ENCODE measurements at regions not wholly inside any gene's neighbourhood (a gene's known extent, or its start where the extent isn't known, plus 50 kb on each side); places are given as distances from the start of the nearest gene placed in this dataset.

- no peak for DNase-seq
Observed at GRCh38 chr10:71048971-71049615, 160.7 kb upstream of the PCBD1 start.

- DNase-seq: no peak
Observed at GRCh38 chr10:71049994-71050393, 161.6 kb upstream of the PCBD1 start.

- DNase-seq: no peak
Observed at GRCh38 chr10:71052076-71052660, 160.2 kb upstream of the UNC5B start.

GRCh38 chr10:71052708-71053107 is 159.7 kb upstream of the UNC5B start:
- no peak for DNase-seq

GRCh38 chr10:71053169-71053895 is 159.0 kb upstream of the UNC5B start:
- no peak for DNase-seq

GRCh38 chr10:71058308-71058707 is 154.1 kb upstream of the UNC5B start:
- no peak for DNase-seq

- no peak for DNase-seq
Observed at GRCh38 chr10:71059054-71059818, 153.1 kb upstream of the UNC5B start.

GRCh38 chr10:71059943-71060342 is 152.4 kb upstream of the UNC5B start:
- no peak for DNase-seq

GRCh38 chr10:71060476-71061426 is 151.6 kb upstream of the UNC5B start:
- DNase-seq: no peak

GRCh38 chr10:71061472-71061871 is 150.9 kb upstream of the UNC5B start:
- DNase-seq: no peak

GRCh38 chr10:71062156-71062555 is 150.2 kb upstream of the UNC5B start:
- no peak for DNase-seq

- DNase-seq: no peak
Observed at GRCh38 chr10:71063401-71063800, 149.0 kb upstream of the UNC5B start.

- DNase-seq: no peak
Observed at GRCh38 chr10:71064413-71065118, 147.8 kb upstream of the UNC5B start.

GRCh38 chr10:71065659-71066058 is 146.7 kb upstream of the UNC5B start:
- no peak for DNase-seq

- no peak for DNase-seq
Observed at GRCh38 chr10:71066600-71066999, 145.8 kb upstream of the UNC5B start.

- peak; percentile 4 for DNase-seq
Observed at GRCh38 chr10:71067098-71067740, 145.2 kb upstream of the UNC5B start.

- no peak for DNase-seq
Observed at GRCh38 chr10:71068861-71069271, 143.5 kb upstream of the UNC5B start.

- no peak for DNase-seq
Observed at GRCh38 chr10:71069909-71070666, 142.3 kb upstream of the UNC5B start.

- no peak for DNase-seq
Observed at GRCh38 chr10:71070741-71071140, 141.6 kb upstream of the UNC5B start.

GRCh38 chr10:71072131-71072822 is 140.1 kb upstream of the UNC5B start:
- DNase-seq: no peak

Data from DMS79 treated with DMSO at 0.1 percent for 48 hours (cell line).